Uterus (tissue), 3 donors: ENCODE measurements at regions not wholly inside any gene's neighbourhood (a gene's known extent, or its start where the extent isn't known, plus 50 kb on each side); places are given as distances from the start of the nearest gene placed in this dataset.
"Not testable (repeated sequence)": the region's sequence is repeated elsewhere in the genome, so short reads cannot be mapped to it uniquely, and the experiment has no call there.

Experiments used
- DNase-seq, 2 donors: peaks; one replicate each; pipeline ENCODE4 v3.0.0-alpha.2; 2019 to 2020
- H3K27ac ChIP-seq, 2 donors: fragments of 200-600 bp; sonication (generic); 1 replicate in 1 of 2; 2 replicates in 1 of 2; pipeline ENCODE4 v1.5.1; 2016 to 2018
- H3K27me3 ChIP-seq, 2 donors: fragments of 200-600 bp; sonication (generic); one replicate each; pipeline ENCODE4 v1.5.1; 2018 to 2019; ENCODE audit warnings: control low read depth in 1 of 2
- H3K36me3 ChIP-seq, 2 donors: fragments of 200-600 bp; sonication (generic); one replicate each; pipeline ENCODE4 v1.5.1; 2019; ENCODE audit warnings: control low read depth in 1 of 2
- H3K4me1 ChIP-seq, 2 donors: fragments of 200-600 bp; sonication (generic); one replicate each; pipeline ENCODE4 v1.5.1; 2018 to 2019; ENCODE audit warnings: control low read depth in 1 of 2
- H3K4me3 ChIP-seq, 2 donors: fragments of 200-600 bp; sonication (generic); 1 replicate in 1 of 2; 2 replicates in 1 of 2; pipeline ENCODE4 v1.5.1; 2018 to 2019; ENCODE audit warnings: mild to moderate bottlenecking in 1 of 2
- H3K9me3 ChIP-seq, 2 donors: fragments of 200-600 bp; sonication (generic); one replicate each; pipeline ENCODE4 v1.5.1; 2019; ENCODE audit warnings: control low read depth in 1 of 2
- POLR2A ChIP-seq, 2 donors: fragments of 450-650 bp; IDR thresholded peaks; one replicate each; pipeline ENCODE4 v1.6.1; 2016; ENCODE audit warnings: antibody characterized with exemption in 2 of 2, mild to moderate bottlenecking in 1 of 2, moderate library complexity in 1 of 2
- intact Hi-C: fragments of 100-400 bp; cut with DNase I; formaldehyde crosslinking; loops from one replicate; pipeline ENCODE4 v1.15.1; 2023; ENCODE audit warnings: low total_unique reads
- TF ChIP-seq, protein P1 (sequence below), 4 experiments: fragments of 200-600 bp in 2 of 4; fragments of 450-650 bp in 2 of 4; sonication (generic) in 2 of 4; IDR thresholded peaks; one replicate each; pipeline ENCODE4 v1.5.1; 2016 to 2019; ENCODE audit warnings: antibody characterized with exemption in 4 of 4, mild to moderate bottlenecking in 2 of 4, moderate library complexity in 1 of 4
- donor health status: DM: yes; HTN: yes; CAD: no.

DNA sequence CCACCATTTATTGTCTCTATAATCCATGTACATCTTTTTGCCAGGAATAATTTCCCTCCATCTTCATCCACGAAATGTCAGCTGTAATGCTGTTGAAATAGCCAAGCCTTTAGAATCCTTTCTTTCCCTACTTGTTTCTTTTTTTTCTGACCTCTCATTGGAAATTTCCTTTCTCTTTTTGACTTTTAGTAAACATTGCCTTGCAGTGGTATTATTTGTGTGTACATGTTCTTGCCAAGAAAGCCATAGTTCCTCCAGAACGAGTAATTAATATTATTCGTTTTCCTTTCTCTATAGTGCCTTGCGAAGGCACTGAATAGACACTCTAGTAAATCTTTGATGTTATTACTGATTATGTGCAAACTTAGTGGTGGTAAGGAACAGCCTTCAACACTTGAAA is 282.2 kb downstream of the GJA1 start:
- intact Hi-C loops, result no loop called here
- Histone ChIP-seq H3K36me3 (no peaks in the 10 kb centered on the region), H3K4me1 (no peaks in the 10 kb centered on the region), H3K27me3 (no peaks in the 10 kb centered on the region), H3K4me3 (no peak overlapping the region), H3K9me3 (no peaks in the 10 kb centered on the region), H3K27ac (no peak overlapping the region)
- TF ChIP-seq, protein P1, sequence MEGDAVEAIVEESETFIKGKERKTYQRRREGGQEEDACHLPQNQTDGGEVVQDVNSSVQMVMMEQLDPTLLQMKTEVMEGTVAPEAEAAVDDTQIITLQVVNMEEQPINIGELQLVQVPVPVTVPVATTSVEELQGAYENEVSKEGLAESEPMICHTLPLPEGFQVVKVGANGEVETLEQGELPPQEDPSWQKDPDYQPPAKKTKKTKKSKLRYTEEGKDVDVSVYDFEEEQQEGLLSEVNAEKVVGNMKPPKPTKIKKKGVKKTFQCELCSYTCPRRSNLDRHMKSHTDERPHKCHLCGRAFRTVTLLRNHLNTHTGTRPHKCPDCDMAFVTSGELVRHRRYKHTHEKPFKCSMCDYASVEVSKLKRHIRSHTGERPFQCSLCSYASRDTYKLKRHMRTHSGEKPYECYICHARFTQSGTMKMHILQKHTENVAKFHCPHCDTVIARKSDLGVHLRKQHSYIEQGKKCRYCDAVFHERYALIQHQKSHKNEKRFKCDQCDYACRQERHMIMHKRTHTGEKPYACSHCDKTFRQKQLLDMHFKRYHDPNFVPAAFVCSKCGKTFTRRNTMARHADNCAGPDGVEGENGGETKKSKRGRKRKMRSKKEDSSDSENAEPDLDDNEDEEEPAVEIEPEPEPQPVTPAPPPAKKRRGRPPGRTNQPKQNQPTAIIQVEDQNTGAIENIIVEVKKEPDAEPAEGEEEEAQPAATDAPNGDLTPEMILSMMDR (IDR thresholded peaks at IDR 0.05), result no peak
- TF ChIP-seq POLR2A (IDR thresholded peaks at IDR 0.05), result no peak
- DNase-seq, result no peak

DNA sequence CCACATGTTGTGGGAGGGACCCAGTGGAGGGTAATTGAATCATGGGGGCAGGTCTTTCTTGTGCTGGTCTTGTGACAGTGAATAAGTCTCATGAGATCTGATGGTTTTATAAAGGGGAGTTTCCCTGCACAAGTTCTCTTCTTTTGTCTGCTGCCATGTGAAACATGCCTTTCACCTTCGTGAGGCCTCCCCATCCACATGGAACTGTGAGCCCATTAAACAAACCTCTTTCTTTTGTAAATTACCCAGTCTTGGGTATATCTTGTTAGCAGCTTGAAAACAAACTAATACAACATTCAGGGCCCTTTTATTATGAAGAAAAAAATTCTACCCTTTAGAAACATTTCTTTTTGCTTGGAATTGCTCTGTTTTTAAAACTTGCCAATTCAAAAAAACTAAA is 285.4 kb downstream of the GJA1 start:
- H3K4me3 ChIP-seq, DNase-seq, intact Hi-C loops, H3K36me3 ChIP-seq, H3K27me3 ChIP-seq, H3K27ac ChIP-seq, H3K4me1 ChIP-seq, H3K9me3 ChIP-seq: not testable (repeated sequence)

DNA sequence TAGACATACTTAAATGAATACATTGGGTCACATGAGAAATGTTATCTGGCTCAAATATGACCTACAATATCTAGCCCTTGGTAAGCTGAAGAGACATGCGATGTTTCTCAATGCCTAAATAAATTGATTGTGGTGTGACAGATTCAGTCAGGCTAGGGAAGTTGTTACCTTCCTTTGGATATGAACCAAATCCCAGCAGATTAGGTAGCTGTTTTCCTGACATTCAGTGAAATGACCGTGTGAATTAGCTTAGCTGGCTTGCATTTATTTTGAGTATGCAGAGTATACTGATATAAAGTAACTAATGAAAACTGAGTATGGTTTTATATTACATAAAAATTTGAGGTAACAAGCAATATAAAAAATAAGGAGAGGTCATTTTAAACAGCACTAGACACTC is 288.2 kb downstream of the GJA1 start:
- Histone ChIP-seq H3K9me3 (no peaks in the 10 kb centered on the region), H3K27ac (no peak overlapping the region), H3K4me1 (no peaks in the 10 kb centered on the region), H3K27me3 (no peaks in the 10 kb centered on the region), H3K36me3 (no peaks in the 10 kb centered on the region), H3K4me3 (no peak overlapping the region)
- TF ChIP-seq, protein P1 (IDR thresholded peaks at IDR 0.05), result no peak
- TF ChIP-seq POLR2A (IDR thresholded peaks at IDR 0.05), result no peak
- no peak for DNase-seq
- intact Hi-C loops, result no loop called here

DNA sequence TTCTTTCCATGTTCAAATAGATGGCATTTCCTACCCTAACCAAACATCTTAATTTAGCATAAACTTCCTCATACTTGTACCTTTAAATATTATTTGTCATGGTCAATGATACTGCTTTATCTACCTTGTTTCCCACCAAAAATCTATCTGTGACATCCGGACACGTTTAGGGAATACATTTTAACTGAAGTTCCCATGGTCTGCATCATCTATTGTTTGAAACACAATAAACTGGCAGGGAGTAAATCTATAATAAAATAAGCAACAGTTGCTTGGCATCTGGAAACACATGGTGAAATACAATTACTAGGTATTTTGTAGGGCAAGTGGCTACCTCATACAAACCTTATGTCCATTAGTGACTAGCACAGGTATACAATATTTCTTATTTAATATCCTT is 289.1 kb downstream of the GJA1 start:
- Histone ChIP-seq H3K27ac (no peak overlapping the region), H3K9me3 (no peaks in the 10 kb centered on the region), H3K4me3 (no peak overlapping the region), H3K4me1 (no peaks in the 10 kb centered on the region), H3K27me3 (no peaks in the 10 kb centered on the region), H3K36me3 (no peaks in the 10 kb centered on the region)
- TF ChIP-seq, protein P1 (IDR thresholded peaks at IDR 0.05), result no peak
- no peak for TF ChIP-seq POLR2A (IDR thresholded peaks at IDR 0.05)
- intact Hi-C loops, result no loop called here
- no peak for DNase-seq

DNA sequence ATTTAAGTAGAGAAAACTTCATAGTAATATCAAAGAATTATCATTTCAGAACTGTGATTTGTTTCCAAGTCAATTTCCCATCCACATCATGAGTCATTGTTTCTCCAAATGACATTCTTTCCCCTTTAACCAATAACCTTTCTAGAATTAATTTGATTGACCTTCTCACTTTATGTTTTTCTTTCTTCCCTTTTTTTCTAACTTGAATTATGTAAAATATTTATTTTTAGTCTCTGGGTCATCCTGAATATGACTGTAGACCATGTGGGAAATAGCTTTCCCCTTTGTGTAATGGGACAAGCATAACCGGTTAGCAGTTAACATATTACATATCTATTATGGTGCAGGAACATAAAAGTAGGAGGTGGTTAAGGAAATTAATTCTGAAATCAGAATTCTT is 291.1 kb downstream of the GJA1 start:
- intact Hi-C loops, result no loop called here
- TF ChIP-seq, protein P1 (IDR thresholded peaks at IDR 0.05), result no peak
- TF ChIP-seq POLR2A (IDR thresholded peaks at IDR 0.05), result no peak

DNA sequence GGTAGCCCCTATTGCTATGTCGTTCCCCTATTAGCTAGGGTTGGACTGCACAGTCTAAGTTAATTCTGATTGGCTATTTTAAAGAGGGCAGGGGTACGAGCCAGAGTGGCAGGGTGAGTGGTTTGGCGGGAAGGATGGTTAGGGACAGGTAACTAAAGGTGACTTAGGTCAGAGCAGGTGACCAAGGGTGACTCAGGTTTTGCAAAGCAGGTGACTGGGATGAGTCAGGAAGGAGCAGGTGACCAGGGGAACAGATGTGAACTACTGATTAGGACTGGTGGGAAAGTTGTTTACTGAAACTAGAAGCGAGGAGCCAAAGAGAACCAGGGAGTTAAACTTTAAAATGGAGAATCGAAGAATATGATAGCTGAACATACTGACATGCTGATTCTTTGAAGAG is 295.2 kb downstream of the GJA1 start:
- Histone ChIP-seq H3K27ac (no peak overlapping the region), H3K9me3 (no peaks in the 10 kb centered on the region), H3K36me3 (no peaks in the 10 kb centered on the region), H3K4me1 (no peaks in the 10 kb centered on the region), H3K27me3 (no peaks in the 10 kb centered on the region), H3K4me3 (no peak overlapping the region)
- no peak for DNase-seq
- intact Hi-C loops, result no loop called here
- no peak for TF ChIP-seq POLR2A (IDR thresholded peaks at IDR 0.05)
- TF ChIP-seq, protein P1 (IDR thresholded peaks at IDR 0.05), result no peak

More for the DNA sequence above, 291.1 kb downstream of the GJA1 start:
- Histone ChIP-seq H3K27me3 (no peaks in the 10 kb centered on the region), H3K36me3 (no peaks in the 10 kb centered on the region), H3K9me3 (no peaks in the 10 kb centered on the region), H3K4me1 (no peaks in the 10 kb centered on the region), H3K27ac (no peak overlapping the region), H3K4me3 (no peak overlapping the region)
- DNase-seq, result no peak
